Epidermal melanocyte (primary cell): ENCODE measurements at regions not wholly inside any gene's neighbourhood (a gene's known extent, or its start where the extent isn't known, plus 50 kb on each side); places are given as distances from the start of the nearest gene placed in this dataset.
"Not testable (repeated sequence)": the region's sequence is repeated elsewhere in the genome, so short reads cannot be mapped to it uniquely, and the experiment has no call there.

Experiments
- DNase-seq: peaks from one replicate; pipeline ENCODE4 v3.0.0; 2011; ENCODE audit warnings: low spot score; ENCODE audit not compliant: insufficient read length

DNA sequence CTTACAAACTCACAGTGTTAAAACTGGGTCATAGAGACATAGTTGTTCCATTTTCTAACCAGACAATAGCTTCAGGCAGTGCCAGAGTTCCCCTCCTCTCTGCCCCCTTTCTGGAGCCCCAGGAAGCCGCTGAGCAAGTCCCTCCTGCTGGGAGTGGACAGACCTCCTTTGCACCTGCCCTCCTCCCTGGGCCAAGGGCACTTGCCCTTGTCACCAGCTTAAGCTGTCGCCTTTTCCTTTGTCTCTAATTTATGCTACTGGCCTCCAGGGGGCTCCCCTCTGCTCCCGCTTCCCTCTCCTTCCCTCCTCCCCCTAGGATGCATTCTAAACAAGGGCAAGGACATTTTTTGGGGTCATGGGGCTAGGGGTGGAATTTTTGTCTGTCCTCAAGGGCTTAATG lies 182.4 kb downstream of the MIS18A start:
- no peak for DNase-seq

DNA sequence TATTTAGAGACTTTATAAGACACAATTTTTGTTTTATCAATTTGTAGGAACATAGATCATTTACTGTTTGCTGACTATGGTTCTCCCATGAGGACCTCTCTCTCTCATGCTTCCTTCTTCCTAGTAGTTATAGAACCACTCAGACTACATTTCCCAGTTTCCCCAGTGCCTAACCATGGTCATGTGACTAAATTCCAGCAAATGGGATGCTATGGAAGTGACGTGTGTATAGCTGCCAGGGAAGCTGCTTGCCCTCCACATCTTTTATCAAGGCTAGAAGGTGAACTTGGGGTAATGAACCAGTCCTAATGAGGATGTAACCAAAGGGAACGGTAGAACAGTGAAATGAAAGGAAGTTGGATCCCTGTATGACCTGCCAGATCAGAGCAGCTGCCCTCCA lies 184.0 kb downstream of the MIS18A start:
- DNase-seq, result no peak

DNA sequence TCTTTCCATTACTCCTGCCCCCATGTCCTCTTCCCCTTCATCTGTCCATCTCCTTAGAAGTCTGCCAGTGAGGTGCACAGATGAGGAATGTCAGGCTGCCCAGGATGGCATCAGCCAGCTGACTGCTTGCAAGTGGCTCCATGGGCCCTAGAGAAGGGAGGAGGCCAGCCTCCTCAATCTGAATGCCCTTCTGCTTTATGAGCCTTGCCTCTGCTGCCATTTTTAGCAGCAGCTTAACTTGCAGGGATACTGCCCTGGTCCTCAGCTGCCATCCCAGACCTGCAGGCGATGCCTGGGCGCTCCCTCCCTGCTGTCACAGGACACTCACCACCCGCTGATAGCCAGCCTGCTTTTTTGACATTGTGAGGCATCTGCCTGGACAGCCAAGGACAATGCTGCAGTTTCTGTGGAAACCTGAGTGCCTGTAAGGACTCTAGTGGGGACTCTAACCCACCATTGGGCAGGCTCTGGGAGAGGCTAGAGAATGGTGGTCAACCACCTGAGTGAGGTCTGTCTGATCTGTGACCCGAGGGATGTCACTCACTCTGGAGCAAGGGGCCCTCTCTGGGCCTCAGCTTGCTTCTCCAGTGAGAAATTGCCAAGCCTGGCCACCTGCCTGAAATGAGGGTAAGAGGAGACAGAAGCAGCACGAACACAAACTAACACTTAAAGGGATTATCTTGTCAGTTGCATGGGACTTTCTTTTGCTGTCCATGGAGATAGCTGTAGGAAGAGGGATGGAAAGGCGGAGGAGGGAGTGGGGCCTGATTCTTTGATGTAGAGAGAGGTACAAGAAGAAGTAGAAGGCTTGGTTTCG lies 185.0 kb downstream of the MIS18A start:
- no peak for DNase-seq

- no peak for DNase-seq
Observed at GRCh38 chr21:32090956-32091355, 187.9 kb downstream of the MIS18A start.

DNA sequence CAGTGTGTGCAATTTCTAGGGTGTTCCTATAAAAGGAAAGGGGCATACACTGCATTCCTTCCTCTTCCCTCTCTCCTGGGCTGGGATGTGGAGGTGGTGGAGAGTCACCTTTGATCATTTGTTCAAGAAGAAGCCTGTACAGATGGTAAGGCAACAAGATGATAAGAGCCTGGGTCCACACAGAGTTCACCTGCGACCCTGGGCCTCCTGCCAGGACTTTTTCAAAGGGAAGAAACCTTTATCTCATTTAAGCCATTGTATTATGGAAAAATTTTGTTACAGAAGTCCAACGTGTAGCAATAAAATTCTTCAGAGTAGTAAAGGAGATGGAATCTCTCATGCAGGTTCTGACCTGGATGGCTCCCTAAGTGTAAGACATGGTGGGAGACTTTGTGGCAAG lies 189.1 kb downstream of the MIS18A start:
- DNase-seq, result no peak

DNA sequence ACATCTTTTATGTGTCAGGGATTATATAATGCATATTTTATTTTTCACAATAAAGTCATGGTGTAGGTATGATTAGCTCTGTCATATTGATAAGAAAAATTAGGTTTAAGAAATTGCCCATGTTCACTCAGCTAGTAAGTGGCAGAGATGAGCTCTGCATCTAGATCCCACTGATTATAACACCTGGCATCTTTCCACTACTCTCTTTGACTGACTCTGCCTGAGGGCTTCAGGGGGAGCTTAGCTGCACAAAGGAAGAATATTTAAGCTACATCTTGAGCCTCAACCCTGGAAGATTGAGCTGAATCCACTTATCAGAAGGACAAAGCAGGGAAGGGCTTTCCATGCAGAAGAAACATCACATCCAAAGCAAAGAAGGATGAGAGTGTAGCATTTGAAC lies 190.4 kb downstream of the MIS18A start:
- no peak for DNase-seq

GRCh38 chr21:32087447-32087846 lies 191.4 kb downstream of the MIS18A start:
- no peak for DNase-seq

DNA sequence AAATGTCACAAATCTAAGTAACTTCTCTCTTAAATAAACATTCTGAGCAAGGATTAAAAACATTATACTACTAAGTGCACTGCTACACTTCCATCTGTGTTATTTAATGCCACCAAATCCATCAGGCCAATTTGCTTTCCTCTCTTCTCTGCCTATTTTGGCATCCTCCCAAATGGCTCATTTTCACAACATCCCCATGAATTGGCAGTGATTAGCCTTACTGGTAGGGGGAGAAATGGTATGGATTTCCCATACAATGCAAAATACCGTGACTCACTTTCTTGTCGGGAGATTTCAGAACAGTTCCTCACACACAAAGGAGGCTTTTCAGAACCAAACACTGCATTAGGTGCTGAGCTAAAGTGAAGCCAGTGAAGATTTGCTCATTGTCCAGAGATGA lies 195.7 kb downstream of the MIS18A start:
- no peak for DNase-seq

DNA sequence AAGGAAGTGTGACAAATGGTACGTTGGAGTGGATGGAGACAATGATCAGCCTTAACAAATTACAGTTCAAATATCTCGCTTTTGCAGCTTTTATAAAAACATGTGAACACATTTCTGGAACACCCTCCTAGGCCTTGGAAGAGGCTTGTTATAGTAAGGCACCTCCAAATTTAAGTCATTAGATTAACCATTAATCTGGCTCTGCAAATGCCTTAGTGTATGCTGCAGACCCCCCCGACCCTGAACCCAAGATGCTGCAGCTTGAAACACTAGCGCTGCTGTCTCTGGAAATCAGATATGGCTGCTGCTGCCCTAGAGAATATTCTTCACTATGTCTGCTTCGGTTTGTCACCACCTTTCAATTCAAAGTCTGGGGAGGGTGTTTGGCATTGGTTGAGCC lies 196.4 kb downstream of the MIS18A start:
- no peak for DNase-seq

- DNase-seq, result no peak
Observed at GRCh38 chr21:32073593-32073992, 200.8 kb downstream of the HUNK start.

- DNase-seq, result no peak
Observed at GRCh38 chr21:32073190-32073589, 200.4 kb downstream of the HUNK start.

GRCh38 chr21:32071620-32072019 lies 198.8 kb downstream of the HUNK start:
- not testable (repeated sequence) for DNase-seq

DNA sequence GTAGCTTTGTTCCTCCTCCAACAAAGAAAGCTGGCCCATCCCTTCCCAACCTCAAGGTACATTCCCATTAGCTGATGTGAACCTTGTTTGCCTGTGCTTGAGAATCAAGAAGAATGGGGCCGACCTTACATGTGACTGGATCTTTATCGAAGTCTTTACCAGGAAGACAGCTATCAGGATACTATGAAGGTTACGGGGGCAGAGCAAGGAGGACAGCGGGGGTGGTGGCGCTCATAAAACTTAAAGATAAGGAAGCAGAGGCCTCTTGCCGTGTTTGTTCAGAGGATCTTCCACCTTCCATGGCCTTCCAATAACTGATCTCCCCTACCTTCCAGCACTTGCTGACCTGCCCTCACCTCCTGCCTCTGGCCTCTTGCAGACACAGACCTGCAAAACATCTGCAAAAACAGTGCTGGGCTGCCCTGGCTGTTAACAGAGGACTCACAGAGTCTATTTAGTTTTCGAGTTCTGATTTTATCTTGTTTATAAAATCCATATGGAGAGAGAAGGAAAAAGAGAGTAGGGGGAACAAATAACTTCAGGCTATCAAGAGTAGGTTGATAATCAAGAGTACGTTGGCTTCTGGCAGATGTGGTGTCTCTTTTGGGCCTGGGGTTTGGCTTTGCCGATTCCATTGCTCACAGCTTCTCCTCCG lies 198.0 kb downstream of the HUNK start:
- DNase-seq, result no peak

DNA sequence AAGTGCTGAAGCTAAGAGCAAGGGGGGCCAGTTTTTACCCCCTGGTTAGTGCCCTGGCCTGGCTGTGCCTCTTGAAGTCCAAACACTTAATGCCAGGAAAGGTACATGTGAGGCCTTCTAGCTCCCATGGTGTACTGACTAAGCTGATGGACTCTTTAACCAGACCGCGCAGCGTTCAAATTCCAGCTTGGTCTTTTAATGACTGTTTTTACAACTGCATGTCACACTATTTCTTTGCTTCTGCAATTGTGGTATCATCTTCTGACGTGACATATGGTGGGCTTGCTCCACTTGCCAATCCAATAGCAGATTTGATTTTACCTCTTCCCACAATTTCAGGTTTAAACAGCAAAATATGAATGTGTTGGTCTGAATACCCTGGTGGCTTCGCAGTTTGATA lies 197.3 kb downstream of the HUNK start:
- DNase-seq, result no peak

DNA sequence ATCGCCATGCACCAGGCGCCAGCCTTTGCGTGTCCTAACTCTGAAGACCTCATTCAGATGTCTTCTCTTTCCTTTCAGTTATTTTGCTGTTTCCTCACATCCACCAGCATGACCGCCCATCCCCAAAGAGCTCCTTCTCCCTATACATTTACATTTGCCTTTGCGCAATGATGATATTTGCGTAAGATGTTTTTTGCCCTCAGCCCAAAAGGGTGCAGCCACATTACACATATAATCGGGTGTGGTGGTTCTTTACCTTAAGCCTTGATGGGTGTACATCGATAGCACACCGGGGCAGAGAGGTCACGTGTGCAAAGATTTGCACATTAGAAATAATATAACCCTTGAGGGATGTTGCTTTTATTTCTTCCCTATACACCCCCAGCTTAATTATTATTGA lies 192.8 kb downstream of the HUNK start:
- no peak for DNase-seq

DNA sequence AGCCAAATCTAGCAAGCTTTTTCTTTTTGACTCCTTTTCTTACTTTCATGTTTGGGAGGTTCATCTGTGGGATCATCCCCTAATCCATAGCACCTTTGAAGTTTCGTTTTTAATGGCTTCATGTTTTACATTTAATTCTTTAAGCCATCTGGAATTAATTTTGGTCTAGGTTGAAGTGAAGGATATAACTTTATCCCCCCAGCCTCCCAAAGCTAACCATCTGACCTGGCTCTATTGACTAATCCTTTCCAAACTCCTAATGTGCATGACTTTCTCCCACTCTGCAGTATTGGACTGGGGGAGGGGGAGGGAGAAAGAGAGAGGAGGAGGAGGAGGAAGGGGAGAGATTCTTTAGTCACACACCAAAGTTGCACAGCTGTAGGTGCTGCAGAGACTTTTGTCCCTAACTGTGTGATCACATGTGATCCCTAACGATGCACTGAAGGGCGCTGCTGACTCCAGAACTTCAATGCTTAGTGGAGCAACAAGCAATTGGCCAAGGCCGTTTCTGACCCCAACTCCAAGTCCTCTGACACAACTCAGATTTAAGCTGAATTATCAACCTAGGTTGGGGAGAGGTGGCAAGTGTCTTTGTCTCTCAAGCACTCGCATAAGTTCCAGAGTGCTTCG lies 191.6 kb downstream of the HUNK start:
- no peak for DNase-seq

GRCh38 chr21:32062591-32063227 lies 189.9 kb downstream of the HUNK start:
- DNase-seq, result no peak

DNA sequence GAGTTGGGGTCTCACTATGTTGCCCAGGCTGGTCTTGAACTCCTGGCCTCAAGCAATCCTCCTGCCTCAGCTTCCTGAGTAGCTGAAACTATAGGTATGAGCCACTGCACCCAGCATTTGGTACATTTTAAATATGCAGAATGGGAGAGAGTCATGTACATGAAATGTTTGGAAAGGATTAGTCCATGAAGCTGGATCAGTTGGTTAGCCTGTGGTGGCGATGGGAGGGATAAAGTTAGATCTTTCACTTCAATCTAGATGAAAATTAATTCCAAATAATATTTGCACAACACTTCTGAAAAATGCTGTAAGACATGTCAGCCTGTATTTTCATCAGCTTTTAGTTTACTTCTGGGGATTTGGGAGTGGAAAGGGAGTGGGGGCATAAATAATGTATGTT lies 188.9 kb downstream of the HUNK start:
- DNase-seq, result no peak

GRCh38 chr21:32056791-32057190 lies 184.0 kb downstream of the HUNK start:
- DNase-seq, result no peak

- DNase-seq, result no peak
Observed at GRCh38 chr21:32055305-32055704, 182.5 kb downstream of the HUNK start.
